ENCODE measurements at regions not wholly inside any gene's neighbourhood (a gene's known extent, or its start where the extent isn't known, plus 50 kb on each side); places are given as distances from the start of the nearest gene placed in this dataset.

DNA sequence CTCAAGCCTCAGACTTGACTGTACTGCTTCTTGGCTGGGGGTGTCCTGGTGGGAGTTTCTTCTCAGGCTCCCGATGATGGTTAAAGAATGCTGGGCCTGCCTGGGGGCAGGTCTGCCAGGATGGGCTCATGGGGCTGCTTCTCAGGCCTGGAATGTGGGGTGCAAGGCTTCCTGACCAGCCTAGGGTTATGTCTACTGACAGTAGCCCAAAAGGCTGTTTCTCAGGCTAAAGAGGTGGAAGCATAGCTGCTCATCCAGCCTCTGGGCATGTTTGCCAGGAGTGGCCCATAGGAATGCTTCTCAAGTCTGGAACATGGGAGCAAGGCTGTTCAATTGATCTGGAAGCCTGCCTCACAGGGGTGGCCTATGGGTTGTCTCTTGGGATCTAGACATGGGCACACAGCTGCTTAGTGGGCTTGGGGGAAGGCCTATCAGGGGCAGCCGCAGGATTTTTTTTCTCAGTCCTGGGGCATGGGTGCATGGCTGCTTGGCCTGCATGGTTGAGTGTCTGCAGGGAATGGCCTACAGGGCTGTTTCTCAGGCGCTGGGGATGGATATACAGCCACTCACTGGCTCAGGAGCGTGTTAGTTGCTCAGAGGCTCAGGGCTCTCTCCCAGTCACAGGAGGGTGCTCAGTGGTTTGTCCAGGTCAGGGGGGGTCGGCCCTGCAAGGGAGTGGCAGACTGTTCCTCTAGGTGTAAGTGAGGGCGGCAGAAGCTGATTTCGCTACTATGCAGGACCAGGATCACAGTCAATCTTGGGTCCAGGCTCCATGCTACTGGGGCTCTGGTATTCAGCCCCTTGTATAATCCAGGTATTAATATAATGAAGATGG is 617.3 kb upstream of the REG3G start:
- no peaks in the 10 kb centered on the region for H3K27me3 ChIP-seq (ENCODE audit: control insufficient read depth in 1 of 2, insufficient read depth in 2 of 2, low read length in 2 of 2)
- TF ChIP-seq SRF (IDR thresholded peaks at IDR 0.05; ENCODE audit: low read depth, low read length) (no peak), ZSCAN31 (CRISPR knock-in tag; IDR thresholded peaks at IDR 0.05; ENCODE audit: low read depth) (no peak), ZNF431 (CRISPR knock-in tag; IDR thresholded peaks at IDR 0.05; ENCODE audit: borderline replicate concordance, low read depth) (no peak), RFX5 (IDR thresholded peaks at IDR 0.05; ENCODE audit: low read depth, low read length) (no peak), AGO2 (optimal IDR thresholded peaks at IDR 0.05; ENCODE audit: low read depth, low read length) (peak; percentile 6), ZNF773 (CRISPR knock-in tag; IDR thresholded peaks at IDR 0.05; ENCODE audit: borderline replicate concordance) (no peak), ZZZ3 (CRISPR knock-in tag; IDR thresholded peaks at IDR 0.05; ENCODE audit: borderline replicate concordance) (no peak)
- TF ChIP-seq, protein P1, sequence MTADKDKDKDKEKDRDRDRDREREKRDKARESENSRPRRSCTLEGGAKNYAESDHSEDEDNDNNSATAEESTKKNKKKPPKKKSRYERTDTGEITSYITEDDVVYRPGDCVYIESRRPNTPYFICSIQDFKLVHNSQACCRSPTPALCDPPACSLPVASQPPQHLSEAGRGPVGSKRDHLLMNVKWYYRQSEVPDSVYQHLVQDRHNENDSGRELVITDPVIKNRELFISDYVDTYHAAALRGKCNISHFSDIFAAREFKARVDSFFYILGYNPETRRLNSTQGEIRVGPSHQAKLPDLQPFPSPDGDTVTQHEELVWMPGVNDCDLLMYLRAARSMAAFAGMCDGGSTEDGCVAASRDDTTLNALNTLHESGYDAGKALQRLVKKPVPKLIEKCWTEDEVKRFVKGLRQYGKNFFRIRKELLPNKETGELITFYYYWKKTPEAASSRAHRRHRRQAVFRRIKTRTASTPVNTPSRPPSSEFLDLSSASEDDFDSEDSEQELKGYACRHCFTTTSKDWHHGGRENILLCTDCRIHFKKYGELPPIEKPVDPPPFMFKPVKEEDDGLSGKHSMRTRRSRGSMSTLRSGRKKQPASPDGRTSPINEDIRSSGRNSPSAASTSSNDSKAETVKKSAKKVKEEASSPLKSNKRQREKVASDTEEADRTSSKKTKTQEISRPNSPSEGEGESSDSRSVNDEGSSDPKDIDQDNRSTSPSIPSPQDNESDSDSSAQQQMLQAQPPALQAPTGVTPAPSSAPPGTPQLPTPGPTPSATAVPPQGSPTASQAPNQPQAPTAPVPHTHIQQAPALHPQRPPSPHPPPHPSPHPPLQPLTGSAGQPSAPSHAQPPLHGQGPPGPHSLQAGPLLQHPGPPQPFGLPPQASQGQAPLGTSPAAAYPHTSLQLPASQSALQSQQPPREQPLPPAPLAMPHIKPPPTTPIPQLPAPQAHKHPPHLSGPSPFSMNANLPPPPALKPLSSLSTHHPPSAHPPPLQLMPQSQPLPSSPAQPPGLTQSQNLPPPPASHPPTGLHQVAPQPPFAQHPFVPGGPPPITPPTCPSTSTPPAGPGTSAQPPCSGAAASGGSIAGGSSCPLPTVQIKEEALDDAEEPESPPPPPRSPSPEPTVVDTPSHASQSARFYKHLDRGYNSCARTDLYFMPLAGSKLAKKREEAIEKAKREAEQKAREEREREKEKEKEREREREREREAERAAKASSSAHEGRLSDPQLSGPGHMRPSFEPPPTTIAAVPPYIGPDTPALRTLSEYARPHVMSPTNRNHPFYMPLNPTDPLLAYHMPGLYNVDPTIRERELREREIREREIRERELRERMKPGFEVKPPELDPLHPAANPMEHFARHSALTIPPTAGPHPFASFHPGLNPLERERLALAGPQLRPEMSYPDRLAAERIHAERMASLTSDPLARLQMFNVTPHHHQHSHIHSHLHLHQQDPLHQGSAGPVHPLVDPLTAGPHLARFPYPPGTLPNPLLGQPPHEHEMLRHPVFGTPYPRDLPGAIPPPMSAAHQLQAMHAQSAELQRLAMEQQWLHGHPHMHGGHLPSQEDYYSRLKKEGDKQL (CRISPR knock-in tag; IDR thresholded peaks at IDR 0.05; ENCODE audit: low read depth): no peak
- no peaks in the 10 kb centered on the region for H3K4me1 ChIP-seq (ENCODE audit: insufficient read depth, low read length)
- H3K36me3 ChIP-seq (replicated peaks in 1 of 2; ENCODE audit: control insufficient read depth in 1 of 2, insufficient read depth in 2 of 2, low read length in 2 of 2): peaks cover 0 to 12% of the 10 kb centered on the region in 2 experiments; a peak in 3 of 5 replicates
- ChIA-PET POLR2A (interaction anchor here (1.3 kb wide), 1 partner anchor 8 kb away, joined by 3 read pairs; no protein-coding TSS in a partner anchor), CTCF (ENCODE audit: low intra/inter-chr PET ratio, low total read pairs) (no interaction called here)
- H3K27ac ChIP-seq (ENCODE audit: extremely low read length, insufficient read depth, low read length): no peak overlapping the region
- no peak overlapping the region for H3K4me2 ChIP-seq (ENCODE audit: low read depth, low read length)
- in situ Hi-C loops (cut with HindIII; ENCODE audit: extremely low pct_ligation_motif_present, low pct_unique_long_range_greater_than_20kb) (no loop called here), intact Hi-C loops (cut with micrococcal nuclease; ENCODE audit: unreplicated experiment) (no loop called here)
- no peak overlapping the region for H2AFZ ChIP-seq (ENCODE audit: low read length)
- BruUV-seq (replicated peaks): no TSS peak
- DNase-seq (ENCODE audit: low spot score) (no peak), FAIRE-seq (no peak), ATAC-seq (peak; percentile 35)
- peaks cover 3% of the 10 kb centered on the region; the same call in 1 of the 2 replicates for H4K20me1 ChIP-seq (ENCODE audit: insufficient read depth, low read length)
- peaks cover 6% of the 10 kb centered on the region for H3K79me2 ChIP-seq (ENCODE audit: insufficient read depth, low read length)
- 100% methylated on average over 3 of the region's 7 CpGs for WGBS (ENCODE audit: low lambda C conversion rate)
- H3K9me3 ChIP-seq (ENCODE audit: low read length): no peaks in the 10 kb centered on the region
- H3K4me3 ChIP-seq (replicated peaks in 1 of 3; ENCODE audit: insufficient read depth in 1 of 3, low read depth in 2 of 3, low read length in 3 of 3): no peak overlapping the region
- H3K9ac ChIP-seq (ENCODE audit: insufficient read depth, low read depth, low read length): no peak overlapping the region

All from HepG2 (cell line).